Putamen (tissue), 1 donor: ENCODE measurements at regions not wholly inside any gene's neighbourhood (a gene's known extent, or its start where the extent isn't known, plus 50 kb on each side); places are given as distances from the start of the nearest gene placed in this dataset.
"Not testable (repeated sequence)": the region's sequence is repeated elsewhere in the genome, so short reads cannot be mapped to it uniquely, and the experiment has no call there.

ENCODE experiments used
- DNase-seq: peaks from one replicate; pipeline ENCODE4 v3.0.0-alpha.2; 2016; ENCODE audit warnings: low spot score

GRCh38 chr4:118587946-118588345 lies 97.2 kb upstream of the METTL14 start:
- no peak for DNase-seq

GRCh38 chr4:118589471-118590055 lies 95.6 kb upstream of the METTL14 start:
- DNase-seq = peak; percentile 81

DNA sequence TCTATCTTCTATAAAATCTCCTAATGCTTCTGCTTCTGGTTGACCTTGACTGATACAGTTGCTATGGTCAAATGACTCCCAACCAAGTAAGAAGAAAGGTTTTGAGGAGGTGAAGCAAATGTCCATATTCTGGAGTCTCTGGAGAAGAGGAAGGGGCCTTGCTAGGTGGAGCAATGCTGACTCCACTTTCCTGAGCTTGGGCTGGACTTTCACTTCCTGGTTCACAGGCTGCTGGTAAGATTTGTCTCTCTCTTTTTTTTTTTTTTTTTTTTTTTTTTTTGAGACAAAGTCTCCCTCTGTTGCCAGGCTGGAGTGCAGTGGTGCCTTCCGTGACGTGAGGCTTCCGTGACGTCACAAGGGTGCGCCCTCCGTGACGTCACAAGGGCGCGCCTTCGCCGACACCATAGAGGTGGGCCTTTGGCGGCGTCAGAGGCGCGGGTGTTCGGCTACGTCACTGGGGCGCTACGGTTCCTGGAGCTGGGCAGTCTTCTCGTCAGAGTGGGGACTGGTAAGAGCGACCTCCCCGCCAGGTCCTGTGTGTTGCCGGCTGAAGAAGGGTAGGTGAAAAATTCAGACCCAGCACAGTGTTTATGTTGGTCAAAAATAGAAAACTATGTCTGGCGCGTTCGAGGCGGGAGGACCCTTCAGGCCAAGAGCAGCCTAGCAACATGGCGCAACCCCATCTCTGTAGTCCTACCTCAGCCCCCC lies 93.7 kb upstream of the METTL14 start:
- peak; percentile 86 for DNase-seq

DNA sequence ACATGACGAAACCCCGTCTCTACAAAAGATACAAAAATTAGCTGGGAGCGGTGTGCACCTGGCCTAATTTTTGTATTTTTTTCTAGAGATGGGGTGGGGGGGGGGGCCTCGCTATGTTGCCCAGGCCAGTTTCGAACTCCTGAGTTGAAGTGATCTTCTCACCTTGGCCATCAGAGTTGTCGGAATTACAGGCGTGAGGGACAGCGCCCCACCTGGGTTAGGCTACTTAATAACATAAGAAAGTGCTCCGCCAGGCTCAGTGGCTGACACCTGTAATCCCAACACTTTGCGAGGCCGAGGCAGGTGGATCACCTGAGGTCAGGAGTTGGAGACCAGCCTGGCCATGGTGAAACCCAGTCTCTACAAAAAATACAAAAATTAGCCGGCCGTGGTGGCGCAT lies 92.9 kb upstream of the METTL14 start:
- not testable (repeated sequence) for DNase-seq

DNA sequence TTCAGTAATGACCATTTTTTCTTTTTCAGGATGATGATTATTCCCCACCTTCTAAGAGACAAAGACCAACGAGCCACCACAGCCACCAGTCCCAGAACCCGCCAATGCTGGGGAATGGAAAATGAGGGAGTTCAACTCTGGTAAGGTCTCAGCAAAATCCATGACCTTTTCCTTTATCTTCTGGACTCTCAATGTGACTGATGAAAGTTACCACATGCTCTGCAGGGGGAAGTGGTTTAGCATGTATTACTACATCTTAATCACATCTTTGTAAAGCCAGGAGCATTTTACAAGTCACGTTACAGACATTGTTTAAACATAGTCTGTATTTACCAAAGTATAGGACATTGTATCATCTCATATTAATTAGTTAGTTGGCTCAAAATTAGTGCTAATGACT lies 89.3 kb upstream of the METTL14 start:
- DNase-seq = not testable (repeated sequence)

DNA sequence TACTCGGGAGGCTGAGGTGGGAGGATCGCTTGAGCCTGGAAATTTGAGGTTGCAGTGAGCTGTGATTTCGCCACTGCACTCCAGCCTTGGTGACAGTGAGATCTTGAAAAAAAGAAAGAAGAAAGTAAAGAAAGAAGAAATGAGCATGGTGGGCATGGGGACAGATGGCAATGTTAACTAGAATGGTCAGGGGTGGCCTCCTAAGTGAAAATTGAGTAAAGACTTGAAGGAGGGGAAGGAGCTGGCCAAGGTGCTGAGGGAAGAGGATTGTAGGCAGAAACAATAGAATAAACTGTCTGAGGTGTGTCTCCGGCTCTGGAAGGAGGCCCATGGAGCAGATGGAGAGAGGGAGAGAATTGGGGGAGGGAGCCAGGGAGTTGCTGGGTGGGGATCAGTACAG lies 60.1 kb upstream of the METTL14 start:
- DNase-seq = not testable (repeated sequence)

GRCh38 chr4:118629697-118630096 lies 55.5 kb upstream of the METTL14 start:
- DNase-seq = not testable (repeated sequence)

DNA sequence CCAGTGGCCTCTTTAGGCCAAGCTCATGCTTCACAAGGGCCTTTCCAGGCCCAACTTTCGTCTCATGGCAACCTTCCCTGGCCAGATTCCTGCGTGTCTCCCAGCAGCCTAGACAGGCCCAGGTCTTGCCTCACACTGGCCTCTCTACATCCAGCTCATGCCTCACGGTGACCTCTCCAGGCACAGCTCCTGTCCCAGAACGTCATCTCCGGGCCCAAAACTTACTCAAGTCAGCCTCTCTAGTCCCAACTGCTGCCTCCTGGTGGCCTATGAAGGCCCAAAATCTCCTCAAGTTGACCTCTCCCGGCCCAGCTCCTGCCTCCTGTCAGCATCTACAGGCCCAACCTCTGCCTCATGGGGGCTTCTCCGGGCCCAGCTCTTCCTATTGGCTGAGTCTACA lies 54.3 kb upstream of the METTL14 start:
- DNase-seq = not testable (repeated sequence)

GRCh38 chr4:118631321-118632050 lies 53.7 kb upstream of the METTL14 start:
- not testable (repeated sequence) for DNase-seq

DNA sequence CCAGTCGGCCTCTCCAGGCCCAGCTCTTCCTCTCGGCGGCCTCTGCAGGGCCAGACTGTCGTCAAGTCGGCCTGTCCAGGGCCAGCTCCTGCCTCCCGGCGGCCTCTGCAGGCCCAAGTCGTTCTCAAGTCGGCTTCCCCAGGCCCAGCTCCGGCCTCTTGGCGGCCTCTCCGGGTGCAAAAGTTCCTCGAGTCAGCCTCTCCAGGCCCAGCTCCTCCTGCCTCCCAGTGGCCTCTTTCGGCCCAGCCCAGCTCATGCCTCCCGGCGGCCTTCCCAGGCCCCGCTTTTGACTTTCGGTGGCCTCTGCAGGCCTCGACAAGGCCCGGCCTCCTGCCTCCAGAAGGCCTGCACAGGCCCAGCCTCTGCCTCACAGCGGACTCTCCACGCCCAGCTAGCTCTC lies 51.7 kb upstream of the METTL14 start:
- DNase-seq = not testable (repeated sequence)

GRCh38 chr4:118634126-118634875 lies 50.9 kb upstream of the METTL14 start:
- DNase-seq = not testable (repeated sequence)
